MCF 10A (cell line): ENCODE measurements at regions not wholly inside any gene's neighbourhood (a gene's known extent, or its start where the extent isn't known, plus 50 kb on each side); places are given as distances from the start of the nearest gene placed in this dataset.

Experiments
- BruUV-seq: library from RNA; stranded (reverse); fragments of 400-500 nt; replicated peaks from 2 replicates; lab custom pipeline; 2021; lab: Mats Ljungman, UMichigan
- CTCF ChIA-PET: fragments of 300-600 bp; sonication (Branson Sonifier 250); formaldehyde crosslinking; extraction: SDS; loops from one replicate; lab custom pipeline; 2021; ENCODE audit warnings: antibody characterized with exemption, inconsistent platforms; lab: Yijun Ruan, JAX
- POLR2A ChIA-PET: fragments of 300-600, 350-650 bp; sonication (Branson Sonifier 250); formaldehyde crosslinking; extraction: SDS; loops from one replicate; lab custom pipeline; 2020; ENCODE audit warnings: antibody characterized with exemption, inconsistent platforms; lab: Yijun Ruan, JAX
- DNase-seq: peaks from one replicate; pipeline ENCODE4 v3.0.0-alpha.2; 2018; ENCODE audit not compliant: unreplicated experiment
- H3K27ac Mint-ChIP-seq: one replicate; pipeline ENCODE4 v1.8.0; 2022; ENCODE audit warnings: mild to moderate bottlenecking, low read depth, mixed read lengths; ENCODE audit not compliant: unreplicated experiment
- H3K27me3 Mint-ChIP-seq: one replicate; pipeline ENCODE4 v1.8.0; 2022; ENCODE audit warnings: mixed read lengths; ENCODE audit not compliant: insufficient read depth, unreplicated experiment
- H3K36me3 Mint-ChIP-seq: one replicate; pipeline ENCODE4 v1.8.0; 2022; ENCODE audit warnings: mild to moderate bottlenecking, moderate library complexity, mixed read lengths; ENCODE audit not compliant: insufficient read depth, unreplicated experiment
- H3K4me1 Mint-ChIP-seq: one replicate; pipeline ENCODE4 v1.8.0; 2022; ENCODE audit warnings: mixed read lengths; ENCODE audit not compliant: insufficient read depth, unreplicated experiment
- H3K4me3 Mint-ChIP-seq: one replicate; pipeline ENCODE4 v1.8.0; 2022; ENCODE audit warnings: mild to moderate bottlenecking, moderate library complexity, mixed read lengths; ENCODE audit not compliant: unreplicated experiment
- H3K9me3 Mint-ChIP-seq: one replicate; pipeline ENCODE4 v1.8.0; 2022; ENCODE audit warnings: mixed read lengths; ENCODE audit not compliant: unreplicated experiment
- intact Hi-C: fragments of 100-400 bp; cut with micrococcal nuclease; formaldehyde crosslinking; loops from 2 replicates; pipeline ENCODE4 v1.14.1; 2022
- TF ChIP-seq, protein P1 (sequence below): fragments of 200-600 bp; IDR thresholded peaks from one replicate; pipeline ENCODE4 v1.8.0; 2022; ENCODE audit warnings: antibody characterized with exemption, mild to moderate bottlenecking; ENCODE audit not compliant: unreplicated experiment

DNA sequence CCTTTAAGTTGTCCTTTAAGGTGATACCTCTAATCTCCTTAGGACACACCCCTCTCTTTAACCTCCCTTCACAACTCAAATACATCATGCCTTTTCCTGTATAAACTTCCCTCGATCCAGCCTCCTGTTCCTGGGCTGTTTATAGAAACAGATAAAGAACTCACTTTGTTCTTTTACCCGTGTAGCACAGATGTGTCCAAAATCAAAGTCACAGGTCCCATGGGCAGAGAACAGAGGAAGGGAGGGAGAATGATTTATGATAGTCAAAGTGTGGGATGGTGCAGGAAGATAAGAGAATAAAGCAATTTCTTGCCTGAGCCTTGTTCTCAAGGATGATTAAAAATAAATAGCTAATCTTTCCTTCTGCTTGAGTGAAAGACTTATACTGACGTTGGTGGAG is 50.3 kb upstream of the CABCOCO1 start:
- TF ChIP-seq, protein P1, sequence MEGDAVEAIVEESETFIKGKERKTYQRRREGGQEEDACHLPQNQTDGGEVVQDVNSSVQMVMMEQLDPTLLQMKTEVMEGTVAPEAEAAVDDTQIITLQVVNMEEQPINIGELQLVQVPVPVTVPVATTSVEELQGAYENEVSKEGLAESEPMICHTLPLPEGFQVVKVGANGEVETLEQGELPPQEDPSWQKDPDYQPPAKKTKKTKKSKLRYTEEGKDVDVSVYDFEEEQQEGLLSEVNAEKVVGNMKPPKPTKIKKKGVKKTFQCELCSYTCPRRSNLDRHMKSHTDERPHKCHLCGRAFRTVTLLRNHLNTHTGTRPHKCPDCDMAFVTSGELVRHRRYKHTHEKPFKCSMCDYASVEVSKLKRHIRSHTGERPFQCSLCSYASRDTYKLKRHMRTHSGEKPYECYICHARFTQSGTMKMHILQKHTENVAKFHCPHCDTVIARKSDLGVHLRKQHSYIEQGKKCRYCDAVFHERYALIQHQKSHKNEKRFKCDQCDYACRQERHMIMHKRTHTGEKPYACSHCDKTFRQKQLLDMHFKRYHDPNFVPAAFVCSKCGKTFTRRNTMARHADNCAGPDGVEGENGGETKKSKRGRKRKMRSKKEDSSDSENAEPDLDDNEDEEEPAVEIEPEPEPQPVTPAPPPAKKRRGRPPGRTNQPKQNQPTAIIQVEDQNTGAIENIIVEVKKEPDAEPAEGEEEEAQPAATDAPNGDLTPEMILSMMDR: no peak
- no peak for DNase-seq
- Mint-ChIP-seq H3K4me1 (peaks cover 28% of the 10 kb centered on the region), H3K27ac (peak overlapping the region; percentile 29), H3K36me3 (no peaks in the 10 kb centered on the region), H3K4me3 (no peak overlapping the region), H3K9me3 (no peaks in the 10 kb centered on the region), H3K27me3 (no peaks in the 10 kb centered on the region)
- ChIA-PET POLR2A (interaction anchor here (0.6 to 3.1 kb wide), 8 partner anchors 11 to 380 kb away, joined by 3 to 9 read pairs (median 4); no protein-coding TSS in a partner anchor), CTCF (no interaction called here)
- intact Hi-C loops: loop anchor here (5.0 kb wide), 1 partner anchor 880 kb away; no protein-coding TSS in a partner anchor
- BruUV-seq: no TSS peak

DNA sequence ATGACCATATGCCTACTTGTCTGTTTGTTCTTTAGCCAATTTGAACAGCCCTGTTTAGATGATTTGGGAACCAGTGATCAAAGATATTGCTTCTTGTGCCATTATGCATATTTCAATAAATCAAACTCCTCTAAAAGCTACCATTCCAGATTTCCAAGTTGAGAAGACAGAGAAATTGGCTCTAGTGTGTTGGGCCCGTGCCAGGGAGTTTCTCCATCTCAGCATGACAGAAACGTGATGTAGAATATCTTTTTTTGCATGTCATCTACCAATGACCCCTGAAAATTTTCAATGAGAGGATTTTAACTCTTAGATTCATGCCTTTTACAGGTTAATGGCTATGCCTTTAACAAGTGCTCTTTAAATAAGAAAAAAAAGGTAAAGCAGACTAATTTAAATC is 50.7 kb upstream of the CABCOCO1 start:
- DNase-seq: peak; percentile 45
- TF ChIP-seq, protein P1: no peak
- H3K27ac Mint-ChIP-seq: peak overlapping the region; percentile 43
- CTCF ChIA-PET: no interaction called here
- no peaks in the 10 kb centered on the region for H3K27me3 Mint-ChIP-seq
- no peaks in the 10 kb centered on the region for H3K9me3 Mint-ChIP-seq
- H3K4me3 Mint-ChIP-seq: no peak overlapping the region
- POLR2A ChIA-PET: interaction anchor here (0.6 to 3.3 kb wide), 7 partner anchors 12 to 381 kb away, joined by 3 to 19 read pairs (median 8); no protein-coding TSS in a partner anchor
- BruUV-seq: no TSS peak
- intact Hi-C loops: loop anchor here (5.0 kb wide), 1 partner anchor 880 kb away; no protein-coding TSS in a partner anchor
- H3K4me1 Mint-ChIP-seq: peaks cover 28% of the 10 kb centered on the region
- no peaks in the 10 kb centered on the region for H3K36me3 Mint-ChIP-seq

DNA sequence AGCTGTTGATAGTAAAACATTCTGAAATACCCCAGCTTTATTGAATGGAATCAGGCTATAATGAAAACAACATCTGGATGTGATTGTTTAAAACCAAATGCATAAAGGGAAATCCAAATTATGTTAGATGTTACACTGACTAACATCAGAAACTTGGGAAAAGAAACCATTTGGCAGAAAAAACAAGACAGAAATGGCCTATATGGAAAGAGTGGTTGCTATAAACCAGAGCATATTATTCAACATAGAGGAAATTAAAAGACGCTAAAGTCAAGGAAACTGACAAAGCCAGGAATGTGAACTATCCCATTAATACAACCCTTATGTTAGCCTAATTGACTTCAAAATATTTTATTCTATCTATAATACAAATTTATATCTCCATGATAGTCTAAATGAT is 53.0 kb upstream of the CABCOCO1 start:
- CTCF ChIA-PET: interaction anchor here (0.6 to 0.7 kb wide), 2 partner anchors 23 to 30 kb away, joined by 4 to 5 read pairs; no protein-coding TSS in a partner anchor

More for the DNA sequence above, 53.0 kb upstream of the CABCOCO1 start:
- Mint-ChIP-seq H3K27me3 (no peaks in the 10 kb centered on the region), H3K36me3 (no peaks in the 10 kb centered on the region), H3K9me3 (no peaks in the 10 kb centered on the region), H3K4me1 (peaks cover 28% of the 10 kb centered on the region), H3K4me3 (no peak overlapping the region), H3K27ac (no peak overlapping the region)
- no TSS peak for BruUV-seq
- POLR2A ChIA-PET: interaction anchor here (1.2 to 3.3 kb wide), 2 partner anchors 19 to 25 kb away, joined by 6 to 19 read pairs; no protein-coding TSS in a partner anchor
- DNase-seq: no peak
- intact Hi-C loops: loop anchor here (5.0 kb wide), 1 partner anchor 877 kb away; no protein-coding TSS in a partner anchor
- TF ChIP-seq, protein P1: no peak
